ENCODE measurements at regions not wholly inside any gene's neighbourhood (a gene's known extent, or its start where the extent isn't known, plus 50 kb on each side); places are given as distances from the start of the nearest gene placed in this dataset.

DNA sequence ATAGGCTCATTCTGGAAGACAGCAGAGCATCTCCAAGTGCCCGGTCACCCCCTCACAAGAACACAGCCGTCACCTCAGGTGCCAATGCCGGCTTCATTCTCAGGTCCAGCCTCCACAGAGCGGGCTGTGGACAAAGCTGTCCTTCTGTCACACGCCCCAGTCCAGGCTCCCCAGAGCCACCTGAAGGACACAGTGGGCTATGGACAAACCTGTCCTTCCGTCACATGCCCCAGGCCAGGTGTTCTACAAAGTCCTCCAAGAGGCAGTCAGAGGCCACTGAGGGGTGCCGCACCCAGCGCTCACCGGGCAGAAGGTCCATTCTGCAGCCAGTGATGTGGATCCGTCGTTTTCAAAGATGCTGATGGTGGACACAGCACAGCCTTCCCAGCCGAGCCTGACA lies 173.2 kb upstream of the PPP2R2D start:
- DNase-seq = no peak

DNA sequence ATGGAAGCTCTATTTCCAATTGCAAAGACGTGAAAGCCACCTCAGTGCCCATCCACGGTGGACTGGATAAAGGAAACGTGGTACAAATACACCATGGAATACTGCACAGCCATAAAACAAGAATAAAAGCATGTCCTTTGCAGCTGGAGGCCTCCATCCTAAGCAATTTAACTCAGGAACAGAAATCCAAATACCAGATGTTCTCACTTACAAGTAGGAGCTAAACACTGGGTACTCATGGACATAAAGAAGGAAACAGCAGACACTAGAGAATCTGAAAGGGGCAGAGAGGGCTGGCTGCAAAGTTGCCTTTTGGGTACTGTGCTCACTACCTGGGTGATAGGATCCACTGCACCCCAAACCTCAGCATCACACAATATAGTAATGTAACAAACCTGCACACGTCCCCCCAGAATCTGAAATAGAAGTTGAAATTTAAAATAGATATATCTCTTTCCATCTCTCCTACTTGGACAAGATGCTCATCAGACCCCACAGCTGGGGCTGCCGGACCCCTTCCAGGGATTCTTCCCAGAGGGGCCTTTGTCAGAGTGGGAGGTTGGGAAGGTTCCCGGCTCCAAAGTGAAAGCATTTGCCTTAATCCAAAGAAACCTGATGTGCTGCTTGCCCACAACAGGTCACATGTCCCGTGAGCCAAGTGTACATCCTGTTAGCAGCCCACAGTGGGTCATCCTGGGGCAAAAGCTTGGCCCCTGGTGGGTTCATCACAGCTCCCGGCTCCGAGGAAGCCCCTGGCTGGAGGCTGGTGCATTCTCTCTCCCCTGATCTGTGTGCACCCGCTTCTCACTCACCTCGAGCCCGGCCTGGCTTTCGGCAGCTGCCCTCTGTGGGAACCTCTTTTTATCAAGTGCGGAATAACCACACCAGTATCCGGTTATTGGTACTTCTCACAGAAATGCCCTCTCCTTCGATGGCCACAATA lies 172.3 kb upstream of the PPP2R2D start:
- no peak for DNase-seq

DNA sequence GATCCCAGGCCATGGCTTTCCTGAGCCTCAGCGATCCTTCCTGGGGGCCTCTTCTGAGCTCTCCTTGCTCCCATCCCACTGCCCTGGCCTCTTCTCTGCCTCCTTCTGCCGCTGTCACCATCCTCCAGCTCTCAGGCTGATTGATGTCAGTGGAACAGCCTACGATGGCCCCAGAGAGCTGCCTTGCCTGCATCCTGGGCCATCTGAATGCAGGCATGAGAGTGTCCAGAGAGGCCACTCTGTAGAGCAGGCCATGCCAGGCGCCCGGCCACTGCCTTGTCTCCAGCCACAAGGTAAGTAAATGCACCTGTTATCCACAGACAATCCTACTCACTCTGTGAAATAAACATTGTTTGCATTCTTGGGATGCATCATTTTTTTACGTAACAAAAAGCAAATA lies 171.4 kb upstream of the PPP2R2D start:
- DNase-seq = no peak

DNA sequence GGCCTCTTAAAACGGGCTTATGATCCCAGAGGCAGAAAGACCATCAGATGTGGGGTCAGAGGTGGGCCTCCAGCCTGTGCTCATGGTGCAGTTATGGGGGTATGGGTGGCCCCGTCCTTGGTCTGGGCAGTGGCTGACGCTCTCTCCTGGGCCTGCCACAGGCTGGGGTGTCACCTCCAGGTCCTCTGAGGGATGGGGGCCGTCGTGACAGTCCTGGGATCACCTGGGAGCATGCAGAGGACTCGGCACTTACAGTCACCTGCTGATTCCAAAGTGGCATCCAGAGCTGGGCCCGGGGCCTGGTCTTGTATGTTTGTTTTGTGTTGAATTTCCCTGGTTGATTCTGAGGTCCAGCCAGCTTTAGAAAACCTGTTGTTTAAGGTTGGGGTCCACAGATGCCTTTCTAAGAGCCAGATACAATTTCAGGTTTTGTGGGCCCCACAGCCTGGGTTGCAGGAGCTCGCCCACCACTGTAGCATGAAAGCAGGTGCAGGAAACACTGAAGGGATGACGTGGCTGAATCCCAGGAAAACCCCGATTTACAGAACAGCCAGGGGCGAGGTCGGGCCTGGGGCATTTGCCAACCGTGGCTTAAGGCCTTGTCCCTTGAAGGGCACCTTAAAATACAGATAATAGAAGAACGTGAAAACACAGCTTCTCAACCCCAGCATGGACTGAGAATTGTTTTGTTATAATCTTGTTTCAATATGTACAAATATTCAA lies 170.7 kb upstream of the PPP2R2D start:
- DNase-seq = no peak

DNA sequence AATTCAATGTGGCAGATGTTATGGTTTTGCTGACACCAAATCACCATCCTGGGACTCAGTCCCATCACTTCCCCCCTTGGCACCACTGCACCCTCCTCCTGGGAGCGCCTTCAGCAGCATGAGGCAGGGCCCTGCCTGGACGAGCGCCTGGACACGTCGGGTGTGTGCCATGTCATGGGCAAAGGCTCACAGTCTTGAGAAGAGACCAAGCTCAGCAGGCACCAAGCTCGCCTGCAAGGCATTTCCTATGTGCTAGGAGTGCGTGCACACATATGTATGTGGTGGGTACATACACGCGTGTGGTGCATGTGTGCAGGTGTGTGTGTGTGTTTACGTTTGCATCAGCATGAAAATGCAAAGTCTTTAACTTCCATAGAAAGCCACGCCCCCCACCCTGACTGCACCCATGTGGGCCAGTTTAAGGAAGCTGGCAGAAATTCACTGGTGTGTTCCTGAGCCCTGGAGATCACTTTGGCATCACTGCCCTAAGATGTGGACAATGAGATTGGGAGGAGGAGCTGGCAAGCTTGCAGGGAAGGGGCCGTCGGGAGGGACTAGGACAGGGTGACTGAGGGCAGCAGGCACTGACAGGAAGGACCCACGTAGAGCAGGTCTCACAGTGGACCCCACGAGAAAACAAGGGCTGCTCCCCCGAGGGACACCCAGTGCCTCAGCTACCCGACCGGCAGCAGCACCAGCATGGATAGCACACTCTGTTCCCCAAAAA lies 169.9 kb upstream of the PPP2R2D start:
- DNase-seq = no peak

DNA sequence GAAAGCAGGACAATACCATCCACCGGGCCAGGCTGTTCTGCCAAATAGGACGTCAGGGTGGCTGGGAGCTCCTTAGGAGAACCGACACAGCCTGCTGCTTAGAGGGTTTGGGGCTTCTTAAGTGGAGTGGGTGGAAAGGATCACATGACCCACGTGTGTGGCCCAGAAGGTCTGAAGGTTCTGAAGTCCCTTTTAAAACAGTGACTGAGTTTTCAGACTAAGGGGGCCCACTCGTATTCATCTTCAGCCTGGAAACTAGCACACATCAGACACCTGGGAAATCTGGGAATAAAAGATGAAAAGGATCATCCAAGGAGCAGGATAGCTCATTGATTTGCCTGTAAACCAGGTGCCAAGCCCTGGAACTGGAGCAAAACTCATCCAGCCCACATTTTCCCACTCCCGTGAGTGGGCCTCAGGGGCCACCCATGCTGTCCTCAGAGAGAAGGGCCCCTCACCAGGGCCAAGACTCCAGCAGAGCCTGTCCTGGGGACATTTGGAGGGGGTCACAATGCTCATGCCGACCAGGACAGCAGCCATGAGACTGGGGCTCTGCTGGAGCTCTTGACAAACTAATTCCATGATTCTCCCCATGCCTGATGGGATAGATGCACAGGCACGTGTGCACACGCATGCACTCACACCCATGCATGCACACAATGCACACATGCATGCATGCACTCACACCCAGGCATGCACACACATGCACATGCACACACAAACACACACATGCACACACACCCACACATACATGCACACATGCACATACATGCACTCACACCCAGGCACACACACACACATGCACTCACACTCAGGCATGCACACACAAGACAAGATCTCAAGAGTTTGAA lies 168.8 kb upstream of the PPP2R2D start:
- no peak for DNase-seq

DNA sequence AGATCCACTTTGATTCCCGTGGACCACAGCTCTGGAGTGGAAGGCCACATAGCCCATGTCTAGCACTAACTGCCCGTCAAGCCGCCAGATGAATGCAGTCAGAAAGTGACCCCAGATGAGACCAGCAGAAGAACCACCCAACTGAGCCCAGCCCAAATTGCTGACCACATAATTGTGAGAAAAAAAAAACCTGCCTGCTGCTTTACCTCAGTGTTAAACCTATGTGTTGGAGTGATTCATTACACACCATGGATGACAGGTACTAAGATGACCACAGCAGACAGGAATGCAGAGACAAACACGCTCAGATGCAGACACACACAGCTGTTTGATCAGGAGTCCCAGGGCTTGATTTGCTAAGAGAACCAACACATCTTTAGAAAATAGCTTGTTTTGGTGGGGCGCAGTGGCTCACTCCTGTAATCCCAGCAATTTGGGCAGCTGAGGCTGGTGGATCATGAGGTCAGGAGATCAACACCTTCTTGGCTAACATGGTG lies 168.1 kb upstream of the PPP2R2D start:
- DNase-seq = no peak

DNA sequence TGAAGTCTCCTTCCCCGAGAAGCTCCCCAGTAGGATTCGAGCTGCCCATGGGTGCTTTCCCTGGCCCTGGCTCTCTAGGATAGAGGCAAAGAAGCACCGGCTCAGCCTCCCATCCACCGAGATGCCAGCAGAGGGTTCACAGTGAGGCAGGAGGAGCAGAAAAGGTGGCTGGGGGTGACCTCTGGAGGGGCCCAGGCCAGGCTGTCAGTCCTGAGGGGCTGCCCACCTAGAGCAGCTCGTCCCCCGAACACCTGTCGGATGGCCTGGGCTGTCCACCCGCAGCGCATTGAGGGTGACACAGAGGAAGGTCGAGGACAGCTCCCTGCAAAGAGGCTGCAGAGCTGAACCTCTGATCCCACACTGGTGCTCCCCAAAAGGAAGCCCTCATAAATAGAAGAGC lies 167.2 kb upstream of the PPP2R2D start:
- no peak for DNase-seq

DNA sequence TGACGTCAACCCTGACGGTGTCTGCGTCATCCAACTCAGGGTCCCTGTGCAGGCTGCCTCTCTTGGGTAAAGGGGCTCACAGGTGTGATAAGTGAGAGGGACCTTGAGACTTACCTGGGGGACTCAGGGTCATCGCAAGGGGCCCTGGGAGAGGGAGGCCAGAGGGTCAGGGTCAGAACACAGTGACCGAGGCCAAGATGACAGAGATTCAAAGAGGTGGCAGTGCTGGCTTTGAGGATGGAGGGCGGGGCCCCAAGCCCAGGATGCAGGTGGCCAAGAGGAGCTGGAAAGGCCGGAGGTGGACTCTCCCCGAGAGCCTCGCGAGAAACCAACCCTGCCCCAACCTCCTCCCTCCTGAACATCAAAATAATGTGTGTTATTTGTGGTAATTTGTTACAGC lies 165.2 kb upstream of the PPP2R2D start:
- no peak for DNase-seq

DNA sequence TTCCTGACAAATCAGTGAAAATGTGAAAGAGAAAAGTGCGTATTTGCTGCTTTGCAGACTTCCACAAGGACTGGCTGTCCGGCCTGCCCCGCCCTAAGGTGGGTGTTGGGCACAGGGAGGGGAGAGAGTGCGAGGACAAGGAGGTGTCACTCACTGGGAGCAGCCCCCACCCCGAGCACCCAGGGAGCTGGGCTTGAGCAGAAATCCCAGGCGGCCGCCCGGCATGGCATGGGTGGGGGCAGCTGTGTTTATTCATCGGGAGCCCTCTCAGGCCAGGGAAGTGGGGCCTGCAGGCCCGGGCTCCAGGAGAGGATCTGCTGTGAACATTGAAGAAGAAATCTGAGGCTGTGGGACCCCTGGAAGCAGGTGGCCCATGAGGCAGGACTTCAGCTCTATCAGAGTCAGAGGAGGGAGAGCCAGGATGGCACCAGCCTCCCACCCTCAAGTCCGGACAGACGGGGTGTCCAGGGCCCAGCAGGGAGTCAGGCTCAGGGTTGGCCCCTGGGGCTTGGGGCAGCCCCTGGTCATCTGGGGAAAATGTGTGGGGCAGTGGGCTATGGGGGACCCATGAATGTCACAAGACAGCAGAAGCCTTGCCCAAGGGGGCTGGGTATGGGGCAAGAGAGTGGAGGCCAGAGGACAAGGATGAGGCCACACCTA lies 164.4 kb upstream of the PPP2R2D start:
- no peak for DNase-seq

DNA sequence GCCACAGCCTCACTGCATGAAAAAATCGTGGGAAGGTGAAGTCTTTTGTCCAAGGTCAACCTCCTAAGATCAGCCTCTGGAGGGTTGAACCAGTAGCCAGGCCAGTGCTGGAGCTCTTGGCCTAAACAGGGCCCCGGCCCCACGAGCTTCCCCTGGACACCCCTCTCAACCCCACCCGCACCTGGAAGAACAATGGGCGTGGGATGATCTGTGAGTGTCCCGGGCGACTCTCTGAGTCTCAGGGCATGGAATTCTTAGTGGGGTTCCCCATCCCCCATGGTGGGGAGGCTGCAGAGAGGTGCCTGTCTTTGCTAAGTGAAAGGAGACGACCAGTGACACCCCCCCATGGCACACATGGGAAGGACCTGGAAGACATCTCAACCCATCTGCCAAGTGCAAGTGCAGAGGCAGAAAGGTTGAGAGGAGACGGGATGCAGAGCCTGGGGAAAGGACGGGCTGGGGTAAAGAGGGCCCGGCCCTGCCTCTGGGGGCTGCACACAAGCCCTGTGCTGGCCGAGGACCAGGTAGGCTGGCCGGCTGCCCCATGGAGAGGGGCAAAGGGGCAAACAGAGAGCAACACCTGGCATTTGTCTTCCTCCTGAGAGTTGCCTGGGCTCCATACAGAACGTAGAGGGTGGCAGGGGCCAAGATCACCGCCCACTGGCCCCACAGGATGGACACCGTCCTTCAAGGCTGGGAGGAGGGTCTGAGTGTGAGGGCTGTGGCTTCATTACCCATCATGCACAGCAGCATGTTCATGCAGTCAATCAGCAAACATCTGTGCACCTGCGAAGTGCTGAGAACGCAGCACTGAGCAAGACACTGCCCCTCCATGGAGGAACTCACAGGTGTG lies 163.0 kb upstream of the PPP2R2D start:
- DNase-seq = no peak

DNA sequence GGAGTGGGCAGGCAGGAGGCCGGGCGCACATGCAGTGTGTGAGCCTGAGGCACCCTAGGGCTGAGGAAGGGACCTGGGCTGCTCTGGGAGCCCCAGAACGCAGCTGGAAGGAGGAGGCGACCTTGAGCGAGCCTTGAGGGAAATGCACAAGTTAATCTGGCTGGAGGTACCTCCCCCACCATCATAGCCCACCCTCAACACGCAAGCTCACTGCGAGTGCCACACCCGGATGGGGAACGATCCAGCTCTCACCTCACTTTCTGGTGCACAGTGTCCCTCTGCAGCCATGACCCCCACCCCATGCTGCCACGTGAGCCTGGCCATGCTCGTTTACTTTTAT lies 162.4 kb upstream of the PPP2R2D start:
- DNase-seq = no peak

DNA sequence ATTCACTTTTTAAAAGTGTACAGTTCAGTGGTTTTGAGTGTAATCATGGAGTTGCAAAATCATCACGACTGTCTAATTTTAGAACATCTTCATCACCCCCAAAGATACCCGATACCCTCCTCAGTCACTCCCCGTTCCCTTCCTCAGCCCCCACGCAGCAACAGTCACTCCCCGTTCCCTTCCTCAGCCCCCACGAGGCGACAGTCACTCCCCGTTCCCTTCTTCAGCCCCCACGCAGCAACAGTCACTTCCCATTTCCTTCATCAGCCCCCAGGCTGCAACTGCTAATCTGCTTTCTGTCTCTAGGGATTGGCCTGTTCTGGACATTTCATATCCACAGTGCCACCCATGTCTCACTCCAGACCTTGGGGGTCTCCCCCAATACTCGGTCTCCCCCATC lies 161.6 kb upstream of the PPP2R2D start:
- DNase-seq = peak in 21 of 58 donors; percentile 7 to 69 (median 37)

DNA sequence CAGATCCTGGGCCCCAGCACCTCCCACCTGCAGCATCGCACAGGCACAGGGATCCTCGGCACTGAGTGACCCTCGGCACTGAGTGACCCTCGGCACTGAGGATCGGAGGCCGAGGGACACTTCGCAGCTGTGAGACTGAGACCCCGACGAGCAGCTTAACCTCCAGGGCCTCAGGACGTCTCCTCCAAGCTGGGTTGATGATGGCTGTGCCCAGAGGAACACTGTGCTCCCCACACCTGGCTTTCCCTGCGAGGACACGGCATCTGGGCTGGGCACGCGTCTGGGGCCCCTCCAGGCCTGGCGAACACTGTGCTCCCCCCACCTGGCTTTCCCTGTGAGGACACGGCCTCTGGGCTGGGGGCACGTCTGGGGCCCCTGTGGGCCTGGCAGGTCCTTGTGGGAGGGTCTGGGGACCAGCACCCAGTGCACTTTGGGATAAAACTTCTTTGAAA lies 158.3 kb upstream of the PPP2R2D start:
- DNase-seq = no peak

DNA sequence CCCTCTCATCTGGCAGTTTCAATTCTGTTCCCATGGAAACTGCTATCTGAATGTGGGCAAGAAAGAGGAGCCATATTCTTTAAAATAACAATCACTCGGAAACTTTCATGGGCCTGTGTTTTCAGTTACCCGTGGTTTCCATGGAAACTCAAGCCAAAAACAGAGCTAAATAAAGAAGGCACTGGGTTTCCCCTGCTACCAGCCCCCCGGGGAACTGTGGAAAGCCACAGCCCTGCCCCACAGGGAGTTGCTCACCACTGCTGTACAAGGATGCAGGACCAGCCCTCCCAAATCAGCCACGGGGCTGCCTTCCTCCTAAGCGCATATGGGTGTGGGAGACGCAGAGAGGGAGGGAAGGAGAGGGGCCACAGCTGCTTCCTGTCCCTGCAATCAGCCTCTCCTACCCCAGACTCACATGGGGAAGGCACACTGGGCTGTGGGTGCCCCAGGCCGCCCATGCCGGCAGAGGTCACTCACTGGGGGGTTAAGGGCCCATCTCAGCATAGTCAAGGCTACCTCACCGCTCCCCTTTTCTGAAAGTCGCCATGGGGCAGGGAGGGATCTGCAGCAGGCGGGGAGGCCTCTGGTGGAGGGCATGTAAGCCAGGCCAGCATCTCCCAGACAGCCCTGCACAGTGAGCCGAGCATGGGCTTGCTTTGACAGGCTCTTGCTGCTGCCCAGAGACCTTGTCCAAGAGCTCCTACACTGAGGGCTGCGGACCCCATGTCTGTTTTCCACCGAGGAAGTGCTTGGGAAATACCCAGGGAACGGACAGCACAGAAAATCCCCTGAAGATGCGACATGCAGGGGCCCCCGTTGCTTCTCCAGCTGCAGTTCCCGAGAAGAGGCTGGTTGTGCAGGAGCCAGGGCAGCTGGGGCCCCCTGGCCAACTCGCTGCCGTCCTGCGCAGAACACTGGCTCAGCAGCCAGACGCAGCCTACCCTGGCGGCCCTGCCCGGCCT lies 157.3 kb upstream of the PPP2R2D start:
- peak in 28 of 58 donors; percentile 8 to 76 (median 37) for DNase-seq

DNA sequence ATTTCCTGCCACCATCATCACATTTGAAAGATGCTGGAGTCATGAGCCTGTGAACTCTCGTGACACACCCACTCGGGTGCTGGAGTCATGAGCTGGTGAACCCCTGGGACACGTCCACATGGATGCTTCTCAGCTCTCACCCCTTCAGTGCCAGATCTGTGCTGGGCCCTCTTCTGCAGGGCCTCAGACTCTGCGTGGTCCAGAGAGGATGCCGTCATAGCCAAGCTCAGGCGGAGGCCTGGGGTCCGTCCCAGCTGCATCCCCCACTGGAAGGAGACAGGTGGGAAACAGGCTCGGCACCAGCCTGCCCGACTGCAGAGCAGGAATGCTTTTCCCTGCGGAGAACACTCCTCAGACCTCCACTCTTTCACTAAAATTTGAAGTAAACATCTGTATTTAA lies 156.5 kb upstream of the PPP2R2D start:
- DNase-seq = no peak

DNA sequence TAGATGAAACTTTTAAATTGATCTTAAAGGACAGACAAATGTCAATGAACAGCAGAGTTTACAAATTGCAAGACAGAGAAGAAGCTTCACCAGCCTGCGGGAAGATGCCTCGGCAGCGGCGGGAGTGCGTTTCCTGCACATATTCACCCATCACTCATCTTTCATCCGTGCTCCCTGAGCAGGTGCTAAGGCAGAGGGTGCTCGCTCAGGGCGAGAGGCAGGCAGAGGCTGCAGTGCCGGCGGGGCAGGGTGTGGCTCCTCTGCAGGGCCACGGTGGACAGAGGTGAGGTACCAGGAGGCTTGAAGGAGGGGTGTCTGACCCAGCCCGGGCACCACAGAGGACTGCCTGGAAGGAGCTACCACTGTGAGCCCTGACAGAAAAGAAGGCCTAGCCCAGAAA lies 155.2 kb upstream of the PPP2R2D start:
- DNase-seq = no peak

DNA sequence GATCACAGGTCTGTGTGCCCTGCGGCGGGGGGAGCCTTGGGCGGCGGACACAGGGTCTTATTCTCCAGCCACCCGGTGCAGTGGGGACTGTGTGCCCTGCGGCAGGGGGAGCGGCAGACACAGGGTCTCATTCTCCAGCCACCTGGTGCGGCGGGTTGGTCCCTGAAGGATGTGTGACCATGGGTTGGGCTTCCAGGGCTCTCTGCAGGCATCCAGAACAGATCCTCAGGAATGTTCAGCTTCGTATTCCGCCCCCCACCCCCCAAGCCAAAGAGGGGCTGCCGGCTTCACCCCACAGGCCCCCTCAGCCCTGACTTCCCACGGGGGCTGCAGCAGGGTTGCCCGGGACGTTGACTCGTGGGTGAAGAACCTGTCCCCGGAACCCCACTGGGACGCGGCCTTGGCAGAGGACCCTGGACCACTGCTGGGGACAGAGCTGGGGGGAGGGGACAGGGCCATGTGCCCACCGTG lies 154.5 kb upstream of the PPP2R2D start:
- no peak for DNase-seq
